Muscle layer of duodenum (tissue), 2 donors: ENCODE measurements at regions not wholly inside any gene's neighbourhood (a gene's known extent, or its start where the extent isn't known, plus 50 kb on each side); places are given as distances from the start of the nearest gene placed in this dataset.

Experiments used
- H3K27ac ChIP-seq: one replicate; pipeline ENCODE4 v1.7.0; 2013; ENCODE audit warnings: mild to moderate bottlenecking, low read length
- H3K27me3 ChIP-seq: one replicate; pipeline ENCODE4 v1.7.0; 2013; ENCODE audit warnings: low read depth, mild to moderate bottlenecking, control low read depth, low read length
- H3K36me3 ChIP-seq, 2 donors: one replicate each; pipeline ENCODE4 v1.7.0; 2013; ENCODE audit warnings: low read length in 2 of 2, control low read depth in 1 of 2, mild to moderate bottlenecking in 1 of 2; ENCODE audit not compliant: insufficient read depth in 2 of 2, control insufficient read depth in 1 of 2
- H3K4me1 ChIP-seq, 2 donors: one replicate each; pipeline ENCODE4 v1.7.0; 2013; ENCODE audit warnings: low read length in 2 of 2, mild to moderate bottlenecking in 2 of 2, control low read depth in 1 of 2, moderate library complexity in 1 of 2; ENCODE audit not compliant: insufficient read depth in 2 of 2, control insufficient read depth in 1 of 2
- H3K4me3 ChIP-seq, 2 donors: one replicate each; pipeline ENCODE4 v1.7.0; 2013; ENCODE audit warnings: low read length in 2 of 2, low read depth in 1 of 2, mild to moderate bottlenecking in 1 of 2
- H3K9me3 ChIP-seq, 2 donors: one replicate each; pipeline ENCODE4 v1.7.0; 2013; ENCODE audit warnings: low read length in 2 of 2, control low read depth in 1 of 2, mild to moderate bottlenecking in 1 of 2; ENCODE audit not compliant: control insufficient read depth in 1 of 2
- donor health status: healthy.

GRCh38 chrX:46256875-46257274 lies 288.3 kb downstream of the ZNF674 start:
- Histone ChIP-seq H3K4me1 (no peaks in the 10 kb centered on the region), H3K9me3 (no peaks in the 10 kb centered on the region), H3K36me3 (no peaks in the 10 kb centered on the region), H3K27ac (no peak overlapping the region), H3K27me3 (no peaks in the 10 kb centered on the region), H3K4me3 (no peak overlapping the region)

DNA sequence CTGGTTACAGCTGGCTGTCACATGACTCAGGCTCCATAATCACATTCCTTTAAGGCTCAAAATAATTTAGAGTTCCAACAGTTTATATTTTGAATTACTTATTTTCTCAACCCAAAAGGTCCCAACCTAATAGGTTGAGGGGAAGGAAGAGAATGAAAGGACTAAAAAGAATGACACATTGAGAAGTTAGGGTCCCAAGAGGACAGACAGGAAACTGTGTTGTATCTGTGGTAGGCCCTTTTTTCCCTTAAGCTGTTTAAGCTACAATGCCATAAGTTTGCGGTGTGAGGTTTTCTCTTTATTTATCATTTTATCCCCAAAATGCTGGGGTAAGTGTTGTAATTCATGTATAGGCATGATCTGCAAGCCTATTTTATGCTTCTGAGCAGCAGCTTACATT lies 290.2 kb downstream of the ZNF674 start:
- Histone ChIP-seq H3K27ac (no peak overlapping the region), H3K36me3 (no peaks in the 10 kb centered on the region), H3K4me1 (no peaks in the 10 kb centered on the region), H3K4me3 (no peak overlapping the region), H3K27me3 (no peaks in the 10 kb centered on the region), H3K9me3 (no peaks in the 10 kb centered on the region)

DNA sequence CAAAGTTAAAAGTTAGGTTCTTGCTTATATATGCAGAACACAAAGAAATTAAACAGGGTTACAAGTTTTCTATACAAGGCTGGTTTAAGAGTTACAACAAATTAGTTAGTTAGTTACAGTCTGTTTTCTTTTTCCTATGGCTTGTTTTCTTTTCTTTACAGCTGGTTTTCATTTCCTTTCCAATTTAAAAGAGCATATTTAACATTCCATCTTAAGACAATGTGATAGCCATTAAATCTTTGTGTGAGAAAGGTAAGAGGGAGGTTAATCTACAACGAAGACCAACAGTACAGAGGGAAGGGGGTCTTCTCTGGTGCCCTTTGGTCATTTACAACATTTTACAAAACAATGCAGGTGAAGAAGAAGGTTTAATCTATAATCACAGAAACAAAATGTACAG lies 290.6 kb downstream of the ZNF674 start:
- Histone ChIP-seq H3K4me3 (no peak overlapping the region), H3K27me3 (no peaks in the 10 kb centered on the region), H3K27ac (no peak overlapping the region), H3K36me3 (no peaks in the 10 kb centered on the region), H3K4me1 (no peaks in the 10 kb centered on the region), H3K9me3 (no peaks in the 10 kb centered on the region)

DNA sequence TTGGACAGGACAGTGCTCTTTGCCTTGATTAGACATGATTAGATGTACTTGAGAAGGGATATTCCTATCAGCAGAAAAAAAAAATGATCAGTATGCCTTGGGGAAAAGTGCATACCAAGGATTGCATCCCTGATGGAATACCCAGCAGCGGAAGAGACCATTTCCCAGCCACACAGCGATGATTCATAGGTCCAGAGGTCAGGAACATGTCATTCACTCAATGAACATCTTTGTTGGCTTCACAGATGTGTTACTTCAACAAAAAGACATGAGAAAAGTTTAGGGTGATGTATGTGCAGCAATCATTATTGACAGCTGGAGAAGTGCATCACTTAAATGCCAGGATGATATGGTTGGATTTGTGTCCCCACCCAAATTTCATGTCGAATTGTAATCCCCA lies 293.5 kb downstream of the ZNF674 start:
- Histone ChIP-seq H3K9me3 (no peaks in the 10 kb centered on the region), H3K27me3 (no peaks in the 10 kb centered on the region), H3K27ac (no peak overlapping the region), H3K4me3 (no peak overlapping the region), H3K4me1 (no peaks in the 10 kb centered on the region), H3K36me3 (no peaks in the 10 kb centered on the region)

DNA sequence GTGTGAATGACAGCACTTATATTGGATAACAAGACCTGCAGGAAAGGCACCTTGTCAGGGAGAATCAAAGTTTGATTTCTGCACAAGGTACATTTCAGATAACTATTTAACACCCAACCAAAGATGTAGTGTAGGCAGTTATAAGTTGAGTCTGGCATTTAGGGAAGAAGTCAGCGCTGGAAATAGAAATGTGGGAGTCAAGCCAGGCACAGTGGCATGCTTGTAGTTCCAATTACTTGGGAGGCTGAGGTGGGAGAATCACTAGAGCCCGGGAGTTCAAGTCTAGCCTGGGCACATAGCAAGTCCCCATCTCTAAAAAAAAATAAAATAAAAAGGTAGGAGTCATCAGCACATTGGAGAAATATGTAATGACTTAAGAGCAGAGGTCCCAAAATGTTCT lies 295.1 kb downstream of the ZNF674 start:
- H3K27me3 ChIP-seq = no peaks in the 10 kb centered on the region
- no peaks in the 10 kb centered on the region for H3K36me3 ChIP-seq
- no peak overlapping the region for H3K4me3 ChIP-seq
- H3K4me1 ChIP-seq = no peaks in the 10 kb centered on the region
- H3K9me3 ChIP-seq = no peaks in the 10 kb centered on the region
- no peak overlapping the region for H3K27ac ChIP-seq

GRCh38 chrX:46247456-46247855 lies 297.8 kb downstream of the ZNF674 start:
- H3K27ac ChIP-seq = no peak overlapping the region
- H3K27me3 ChIP-seq = no peaks in the 10 kb centered on the region
- no peaks in the 10 kb centered on the region for H3K36me3 ChIP-seq
- H3K4me1 ChIP-seq = no peaks in the 10 kb centered on the region
- no peaks in the 10 kb centered on the region for H3K9me3 ChIP-seq
- H3K4me3 ChIP-seq = no peak overlapping the region

GRCh38 chrX:46244451-46244850 lies 300.8 kb downstream of the ZNF674 start:
- Histone ChIP-seq H3K27ac (no peak overlapping the region), H3K4me1 (no peaks in the 10 kb centered on the region), H3K9me3 (no peaks in the 10 kb centered on the region), H3K27me3 (no peaks in the 10 kb centered on the region), H3K4me3 (no peak overlapping the region), H3K36me3 (no peaks in the 10 kb centered on the region)

GRCh38 chrX:46236411-46236810 lies 308.8 kb downstream of the ZNF674 start:
- no peak overlapping the region for H3K4me3 ChIP-seq
- H3K4me1 ChIP-seq = no peaks in the 10 kb centered on the region
- no peaks in the 10 kb centered on the region for H3K36me3 ChIP-seq
- no peak overlapping the region for H3K27ac ChIP-seq
- no peaks in the 10 kb centered on the region for H3K9me3 ChIP-seq
- no peaks in the 10 kb centered on the region for H3K27me3 ChIP-seq

GRCh38 chrX:46235778-46236177 lies 309.4 kb downstream of the ZNF674 start:
- Histone ChIP-seq H3K27me3 (no peaks in the 10 kb centered on the region), H3K4me1 (no peaks in the 10 kb centered on the region), H3K9me3 (no peaks in the 10 kb centered on the region), H3K36me3 (no peaks in the 10 kb centered on the region), H3K4me3 (no peak overlapping the region), H3K27ac (no peak overlapping the region)

- Histone ChIP-seq H3K4me3 (no peak overlapping the region), H3K9me3 (no peaks in the 10 kb centered on the region), H3K27me3 (no peaks in the 10 kb centered on the region), H3K4me1 (no peaks in the 10 kb centered on the region), H3K36me3 (no peaks in the 10 kb centered on the region), H3K27ac (no peak overlapping the region)
These were observed 310.4 kb downstream of the ZNF674 start for GRCh38 chrX:46234775-46235174.

DNA sequence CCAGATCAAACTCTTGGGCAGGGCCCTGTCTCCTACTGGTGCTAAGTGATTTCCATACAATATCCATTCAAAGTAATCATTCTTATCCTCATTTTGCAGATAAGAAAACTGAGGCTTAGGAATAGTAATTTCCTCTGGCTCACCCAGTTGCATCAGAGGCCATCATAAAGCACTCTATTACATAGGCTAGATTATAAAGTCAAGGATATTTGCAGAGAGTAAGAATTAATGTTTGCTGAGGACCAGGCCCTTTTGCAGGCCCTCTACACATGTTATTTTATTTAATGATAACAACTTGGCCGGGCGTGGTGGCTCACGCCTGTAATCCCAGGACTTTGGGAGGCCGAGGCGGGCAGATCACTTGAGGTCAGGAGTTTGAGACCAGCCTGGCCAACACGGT lies 316.8 kb downstream of the ZNF674 start:
- Histone ChIP-seq H3K27me3 (no peaks in the 10 kb centered on the region), H3K4me1 (no peaks in the 10 kb centered on the region), H3K36me3 (no peaks in the 10 kb centered on the region), H3K27ac (no peak overlapping the region), H3K9me3 (no peaks in the 10 kb centered on the region), H3K4me3 (no peak overlapping the region)

DNA sequence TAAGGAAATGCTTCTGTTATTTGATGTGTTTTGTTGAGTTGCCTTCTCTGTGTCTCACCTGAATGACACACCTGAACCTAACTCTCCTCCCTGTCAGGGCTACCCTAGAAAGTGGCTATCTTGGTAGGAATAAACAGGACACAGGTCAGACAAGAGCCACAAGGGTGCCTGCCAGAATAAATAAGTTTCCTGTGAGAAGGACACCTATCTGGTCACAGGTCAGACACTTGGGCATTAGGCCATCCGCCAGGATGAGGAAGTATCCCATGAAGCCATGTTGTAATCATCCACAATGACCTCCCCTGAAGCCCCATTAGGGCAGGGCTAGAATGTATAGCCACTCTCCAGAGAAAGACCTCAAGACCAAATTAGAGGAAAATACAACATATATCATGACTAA lies 318.8 kb downstream of the ZNF674 start:
- no peaks in the 10 kb centered on the region for H3K9me3 ChIP-seq

More for the DNA sequence above, 318.8 kb downstream of the ZNF674 start:
- Histone ChIP-seq H3K4me1 (no peaks in the 10 kb centered on the region), H3K27me3 (no peaks in the 10 kb centered on the region), H3K4me3 (no peak overlapping the region), H3K36me3 (no peaks in the 10 kb centered on the region), H3K27ac (no peak overlapping the region)
